Testis (tissue), 2 donors: ENCODE measurements at regions not wholly inside any gene's neighbourhood (a gene's known extent, or its start where the extent isn't known, plus 50 kb on each side); places are given as distances from the start of the nearest gene placed in this dataset.

Experiments
- DNase-seq: peaks from one replicate; pipeline ENCODE4 v3.0.0-alpha.2; 2019
- H3K27ac ChIP-seq, 2 donors: fragments of 200-600 bp; sonication (generic); one replicate each; pipeline ENCODE4 v1.5.1; 2019
- H3K27me3 ChIP-seq: fragments of 200-600 bp; sonication (generic); one replicate; pipeline ENCODE4 v1.5.1; 2019
- H3K36me3 ChIP-seq: fragments of 200-600 bp; sonication (generic); one replicate; pipeline ENCODE4 v1.5.1; 2017; ENCODE audit warnings: low read depth; ENCODE audit errors: missing control alignments
- H3K4me1 ChIP-seq: fragments of 200-600 bp; sonication (generic); one replicate; pipeline ENCODE4 v1.5.1; 2019
- H3K4me3 ChIP-seq, 2 donors: fragments of 200-600 bp; sonication (generic); one replicate each; pipeline ENCODE4 v1.5.1; 2017 to 2019
- H3K9me3 ChIP-seq: fragments of 200-600 bp; sonication (generic); one replicate; pipeline ENCODE4 v1.5.1; 2017
- CTCF ChIP-seq, 3 experiments: fragments of 450-650 bp in 2 of 3; fragments of 200-600 bp in 1 of 3; sonication (generic) in 1 of 3; IDR thresholded peaks; one replicate each; pipeline ENCODE4 v1.5.1; 2016 to 2019; ENCODE audit warnings: antibody characterized with exemption in 3 of 3, mild to moderate bottlenecking in 2 of 3, moderate library complexity in 1 of 3
- POLR2A ChIP-seq: fragments of 450-650 bp; IDR thresholded peaks from one replicate; pipeline ENCODE4 v1.6.1; 2017; ENCODE audit warnings: antibody characterized with exemption, mild to moderate bottlenecking, moderate library complexity
- WGBS, 2 donors: methylation state at CpG; one replicate each; pipeline ENCODE4 v1.1.5; 2018; 5-methylcytosine and 5-hydroxymethylcytosine counted together
- intact Hi-C: fragments of 100-400 bp; cut with DNase I; formaldehyde crosslinking; loops from one replicate; pipeline ENCODE4 v1.15.1; 2023; ENCODE audit warnings: low total_unique reads

- 84 to 86% methylated on average over 7 of the region's 7 CpGs for WGBS, 2 donors
- Histone ChIP-seq H3K27me3 (no peaks in the 10 kb centered on the region), H3K27ac (no peak overlapping the region), H3K9me3 (no peaks in the 10 kb centered on the region), H3K4me1 (no peaks in the 10 kb centered on the region), H3K4me3 (no peak overlapping the region), H3K36me3 (no peaks in the 10 kb centered on the region)
- no peak for DNase-seq
- intact Hi-C loops: no loop called here
- no peak for TF ChIP-seq POLR2A
- no peak for TF ChIP-seq CTCF (IDR thresholded peaks at IDR 0.05)
These were observed 459.7 kb downstream of the RAB28 start for GRCh38 chr4:13024147-13025105.

- Histone ChIP-seq H3K27me3 (no peaks in the 10 kb centered on the region), H3K4me3 (no peak overlapping the region), H3K4me1 (no peaks in the 10 kb centered on the region), H3K9me3 (no peaks in the 10 kb centered on the region), H3K36me3 (no peaks in the 10 kb centered on the region), H3K27ac (no peak overlapping the region)
- intact Hi-C loops: no loop called here
- no peak for DNase-seq
- TF ChIP-seq POLR2A: no peak
- WGBS, 2 donors: 62 to 79% methylated on average over 5 of the region's 5 CpGs
These were observed 476.2 kb downstream of the RAB28 start for GRCh38 chr4:13007802-13008470.

GRCh38 chr4:12993923-12994322 is 490.2 kb downstream of the RAB28 start:
- H3K27me3 ChIP-seq: no peaks in the 10 kb centered on the region
- H3K4me3 ChIP-seq: no peak overlapping the region
- WGBS, 2 donors: 93 to 97% methylated on average over 3 of the region's 3 CpGs
- H3K4me1 ChIP-seq: no peaks in the 10 kb centered on the region
- H3K9me3 ChIP-seq: no peaks in the 10 kb centered on the region
- TF ChIP-seq POLR2A: no peak
- no peak for TF ChIP-seq CTCF (IDR thresholded peaks at IDR 0.05)
- H3K36me3 ChIP-seq: no peaks in the 10 kb centered on the region
- H3K27ac ChIP-seq: no peak overlapping the region
- intact Hi-C loops: no loop called here
- DNase-seq: no peak

GRCh38 chr4:12987284-12987683 is 496.9 kb downstream of the RAB28 start:
- TF ChIP-seq CTCF (IDR thresholded peaks at IDR 0.05): no peak
- no peak for TF ChIP-seq POLR2A

GRCh38 chr4:12979797-12980196 is 504.3 kb downstream of the RAB28 start:
- Histone ChIP-seq H3K36me3 (no peaks in the 10 kb centered on the region), H3K27me3 (no peaks in the 10 kb centered on the region), H3K9me3 (no peaks in the 10 kb centered on the region), H3K27ac (no peak overlapping the region), H3K4me1 (no peaks in the 10 kb centered on the region), H3K4me3 (no peak overlapping the region)
- no peak for DNase-seq
- WGBS, 2 donors: 72 to 84% methylated on average over 10 to 11 of the region's 11 CpGs
- intact Hi-C loops: no loop called here
- TF ChIP-seq CTCF (IDR thresholded peaks at IDR 0.05): no peak
- no peak for TF ChIP-seq POLR2A

More at GRCh38 chr4:12987284-12987683, 496.9 kb downstream of the RAB28 start:
- intact Hi-C loops: no loop called here
- no peak overlapping the region for H3K27ac ChIP-seq
- H3K4me3 ChIP-seq: no peak overlapping the region
- no peaks in the 10 kb centered on the region for H3K27me3 ChIP-seq
- DNase-seq: no peak
- no peaks in the 10 kb centered on the region for H3K4me1 ChIP-seq
- no peaks in the 10 kb centered on the region for H3K9me3 ChIP-seq
- H3K36me3 ChIP-seq: no peaks in the 10 kb centered on the region
- WGBS, 2 donors: 80 to 81% methylated on average over 2 of the region's 2 CpGs
